ENCODE measurements at regions not wholly inside any gene's neighbourhood (a gene's known extent, or its start where the extent isn't known, plus 50 kb on each side); places are given as distances from the start of the nearest gene placed in this dataset.
A peak's percentile ranks its signal among the peaks of the same experiment; 100 is the strongest.

- no peak for TF ChIP-seq NEUROD1 (IDR thresholded peaks at IDR 0.05; ENCODE audit: borderline replicate concordance, low read depth, low read length, partially characterized antibody)
- no peak for TF ChIP-seq CEBPG (CRISPR knock-in tag; IDR thresholded peaks at IDR 0.05)
- peak in 1 of 2 experiments; percentile 76; a peak in 2 of 4 replicates for TF ChIP-seq CEBPG (tag; conservative IDR thresholded peaks at IDR 0.05 in 1 of 2, IDR thresholded peaks at IDR 0.05 in 1 of 2)
- peak; percentile 15; the same call in 1 of the 2 replicates for TF ChIP-seq ATF3 (IDR thresholded peaks at IDR 0.05)
- no peak for TF ChIP-seq ATF3 (CRISPR knock-in tag; conservative IDR thresholded peaks at IDR 0.05)
- no peak overlapping the region for H2AFZ ChIP-seq (ENCODE audit: low read depth, low read length)
- no peak for DNase-seq (ENCODE audit: extremely low read depth in 1 of 4, low spot score in 3 of 4)
- CTCF ChIA-PET (ENCODE audit: low intra/inter-chr PET ratio): no interaction called here
- no peaks in the 10 kb centered on the region for H3K36me3 ChIP-seq (ENCODE audit: control insufficient read depth, insufficient read depth, low read length)
- POLR2A ChIA-PET: no interaction called here
- intact Hi-C loops (cut with micrococcal nuclease): no loop called here
- WGBS (ENCODE audit: insufficient coverage, low coverage, missing lambda C conversion rate): 0% methylated on average over 2 of the region's 2 CpGs
- H3K27me3 ChIP-seq (ENCODE audit: control insufficient read depth in 2 of 2, insufficient read depth in 2 of 2, low read length in 2 of 2): no peaks in the 10 kb centered on the region
- no peaks in the 10 kb centered on the region for H3K79me2 ChIP-seq (ENCODE audit: control insufficient read depth, insufficient read depth, low read length)
- no peak overlapping the region for H3K9ac ChIP-seq (ENCODE audit: insufficient read depth in 1 of 2, low read depth in 2 of 2, low read length in 2 of 2)
- H3K9me1 ChIP-seq (ENCODE audit: control insufficient read depth, insufficient read depth, low read length): no peaks in the 10 kb centered on the region
- H3K4me3 ChIP-seq: no peak overlapping the region
- no peak for FAIRE-seq
- no peak overlapping the region for H3K4me2 ChIP-seq (ENCODE audit: insufficient read depth, low read length)
- in situ Hi-C loops (cut with MboI): no loop called here
- no peak for ATAC-seq
- H3K9me3 ChIP-seq (replicated peaks; ENCODE audit: control insufficient read depth, insufficient read depth, low read depth, low read length): no peaks in the 10 kb centered on the region
- no TSS peak for BruUV-seq (replicated peaks)
- no peaks in the 10 kb centered on the region for H4K20me1 ChIP-seq (replicated peaks; ENCODE audit: control insufficient read depth, insufficient read depth, low read length)
- H3K27ac ChIP-seq (ENCODE audit: extremely low read depth, low read depth, low read length): no peak overlapping the region
- no peaks in the 10 kb centered on the region for H3K4me1 ChIP-seq (replicated peaks in 1 of 2; ENCODE audit: control insufficient read depth in 2 of 2, insufficient read depth in 2 of 2, low read length in 2 of 2)
These were observed 429.2 kb upstream of the IRAK1BP1 start for GRCh38 chr6:78438135-78438534.

DNA sequence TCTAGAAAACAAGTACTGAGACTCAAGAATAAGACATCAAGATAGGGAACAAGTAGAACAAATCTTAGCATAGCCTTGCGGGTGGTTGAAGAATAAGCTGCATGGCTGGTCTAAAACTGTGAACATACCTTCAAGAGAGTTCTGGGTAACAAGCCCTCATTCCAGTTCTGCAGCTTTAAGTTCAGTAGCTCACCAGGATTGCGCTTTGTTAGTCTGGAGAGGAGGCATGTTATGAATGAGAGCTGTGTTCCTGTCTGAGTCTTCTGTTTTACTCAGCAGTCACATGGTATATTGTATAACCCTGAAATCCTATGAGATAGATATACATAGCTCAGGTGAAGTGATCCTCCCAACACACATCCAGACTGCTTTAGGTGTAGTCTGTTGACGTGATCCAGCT lies 406.6 kb upstream of the IRAK1BP1 start:
- Histone ChIP-seq H3K4me3 (no peak overlapping the region), H4K20me1 (replicated peaks; ENCODE audit: control insufficient read depth, insufficient read depth, low read length) (no peaks in the 10 kb centered on the region), H3K27ac (ENCODE audit: extremely low read depth, low read depth, low read length) (no peak overlapping the region), H3K4me1 (replicated peaks in 1 of 2; ENCODE audit: control insufficient read depth in 2 of 2, insufficient read depth in 2 of 2, low read length in 2 of 2) (no peaks in the 10 kb centered on the region), H3K79me2 (ENCODE audit: control insufficient read depth, insufficient read depth, low read length) (no peaks in the 10 kb centered on the region), H3K4me2 (ENCODE audit: insufficient read depth, low read length) (no peak overlapping the region), H3K36me3 (ENCODE audit: control insufficient read depth, insufficient read depth, low read length) (no peaks in the 10 kb centered on the region), H3K9ac (ENCODE audit: insufficient read depth in 1 of 2, low read depth in 2 of 2, low read length in 2 of 2) (no peak overlapping the region), H3K27me3 (ENCODE audit: control insufficient read depth in 2 of 2, insufficient read depth in 2 of 2, low read length in 2 of 2) (no peaks in the 10 kb centered on the region), H3K9me1 (ENCODE audit: control insufficient read depth, insufficient read depth, low read length) (no peaks in the 10 kb centered on the region), H2AFZ (ENCODE audit: low read depth, low read length) (no peak overlapping the region), H3K9me3 (replicated peaks; ENCODE audit: control insufficient read depth, insufficient read depth, low read depth, low read length) (no peaks in the 10 kb centered on the region)
- ChIA-PET POLR2A (no interaction called here), CTCF (ENCODE audit: low intra/inter-chr PET ratio) (no interaction called here)
- no peak for FAIRE-seq
- intact Hi-C loops (cut with micrococcal nuclease) (no loop called here), in situ Hi-C loops (cut with MboI) (no loop called here)
- no TSS peak for BruUV-seq (replicated peaks)
- WGBS (ENCODE audit: insufficient coverage, low coverage, missing lambda C conversion rate): 0% methylated on average over 3 of the region's 3 CpGs
- DNase-seq (ENCODE audit: extremely low read depth in 1 of 4, low spot score in 3 of 4): no peak
- no peak for ATAC-seq
- TF ChIP-seq HMGN3 (IDR thresholded peaks at IDR 0.05; ENCODE audit: borderline replicate concordance, extremely low read depth, insufficient read length, low read depth, low read length): no peak

All from K562 (cell line).